ENCODE measurements at regions not wholly inside any gene's neighbourhood (a gene's known extent, or its start where the extent isn't known, plus 50 kb on each side); places are given as distances from the start of the nearest gene placed in this dataset.

DNA sequence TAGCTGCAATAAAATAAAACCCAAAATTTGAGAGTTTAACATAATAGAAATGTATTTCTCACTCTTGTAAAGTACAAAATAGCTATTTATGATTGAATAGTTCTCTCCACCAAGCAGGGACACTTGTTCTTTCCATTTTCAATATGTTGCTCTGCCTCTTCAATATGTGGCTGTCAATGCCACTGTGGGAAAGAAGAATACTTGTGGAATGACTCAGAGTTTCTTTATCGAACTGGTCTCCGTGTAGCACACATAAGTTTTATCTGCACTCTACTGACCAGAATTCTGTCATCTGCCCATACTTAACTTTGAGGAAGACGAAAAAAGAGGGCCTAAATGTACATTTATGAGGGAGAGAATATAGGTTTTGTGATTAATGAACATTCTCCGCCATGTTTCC is 256.9 kb downstream of the ATXN7L3B start:
- no peak for TF ChIP-seq SIN3A (IDR thresholded peaks at IDR 0.05; ENCODE audit: borderline replicate concordance, insufficient read depth, low read depth, low read length)
- TF ChIP-seq, protein P1, sequence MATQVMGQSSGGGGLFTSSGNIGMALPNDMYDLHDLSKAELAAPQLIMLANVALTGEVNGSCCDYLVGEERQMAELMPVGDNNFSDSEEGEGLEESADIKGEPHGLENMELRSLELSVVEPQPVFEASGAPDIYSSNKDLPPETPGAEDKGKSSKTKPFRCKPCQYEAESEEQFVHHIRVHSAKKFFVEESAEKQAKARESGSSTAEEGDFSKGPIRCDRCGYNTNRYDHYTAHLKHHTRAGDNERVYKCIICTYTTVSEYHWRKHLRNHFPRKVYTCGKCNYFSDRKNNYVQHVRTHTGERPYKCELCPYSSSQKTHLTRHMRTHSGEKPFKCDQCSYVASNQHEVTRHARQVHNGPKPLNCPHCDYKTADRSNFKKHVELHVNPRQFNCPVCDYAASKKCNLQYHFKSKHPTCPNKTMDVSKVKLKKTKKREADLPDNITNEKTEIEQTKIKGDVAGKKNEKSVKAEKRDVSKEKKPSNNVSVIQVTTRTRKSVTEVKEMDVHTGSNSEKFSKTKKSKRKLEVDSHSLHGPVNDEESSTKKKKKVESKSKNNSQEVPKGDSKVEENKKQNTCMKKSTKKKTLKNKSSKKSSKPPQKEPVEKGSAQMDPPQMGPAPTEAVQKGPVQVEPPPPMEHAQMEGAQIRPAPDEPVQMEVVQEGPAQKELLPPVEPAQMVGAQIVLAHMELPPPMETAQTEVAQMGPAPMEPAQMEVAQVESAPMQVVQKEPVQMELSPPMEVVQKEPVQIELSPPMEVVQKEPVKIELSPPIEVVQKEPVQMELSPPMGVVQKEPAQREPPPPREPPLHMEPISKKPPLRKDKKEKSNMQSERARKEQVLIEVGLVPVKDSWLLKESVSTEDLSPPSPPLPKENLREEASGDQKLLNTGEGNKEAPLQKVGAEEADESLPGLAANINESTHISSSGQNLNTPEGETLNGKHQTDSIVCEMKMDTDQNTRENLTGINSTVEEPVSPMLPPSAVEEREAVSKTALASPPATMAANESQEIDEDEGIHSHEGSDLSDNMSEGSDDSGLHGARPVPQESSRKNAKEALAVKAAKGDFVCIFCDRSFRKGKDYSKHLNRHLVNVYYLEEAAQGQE (IDR thresholded peaks at IDR 0.05; ENCODE audit: insufficient read depth in 1 of 2, low read depth in 2 of 2, low read length in 1 of 2): no peak
- TF ChIP-seq POLR2AphosphoS5 (IDR thresholded peaks at IDR 0.05; ENCODE audit: low read depth, low read length): no peak
- no peak for TF ChIP-seq TCF7L2 (IDR thresholded peaks at IDR 0.05; ENCODE audit: low read depth, low read length)
- TF ChIP-seq, protein P2, sequence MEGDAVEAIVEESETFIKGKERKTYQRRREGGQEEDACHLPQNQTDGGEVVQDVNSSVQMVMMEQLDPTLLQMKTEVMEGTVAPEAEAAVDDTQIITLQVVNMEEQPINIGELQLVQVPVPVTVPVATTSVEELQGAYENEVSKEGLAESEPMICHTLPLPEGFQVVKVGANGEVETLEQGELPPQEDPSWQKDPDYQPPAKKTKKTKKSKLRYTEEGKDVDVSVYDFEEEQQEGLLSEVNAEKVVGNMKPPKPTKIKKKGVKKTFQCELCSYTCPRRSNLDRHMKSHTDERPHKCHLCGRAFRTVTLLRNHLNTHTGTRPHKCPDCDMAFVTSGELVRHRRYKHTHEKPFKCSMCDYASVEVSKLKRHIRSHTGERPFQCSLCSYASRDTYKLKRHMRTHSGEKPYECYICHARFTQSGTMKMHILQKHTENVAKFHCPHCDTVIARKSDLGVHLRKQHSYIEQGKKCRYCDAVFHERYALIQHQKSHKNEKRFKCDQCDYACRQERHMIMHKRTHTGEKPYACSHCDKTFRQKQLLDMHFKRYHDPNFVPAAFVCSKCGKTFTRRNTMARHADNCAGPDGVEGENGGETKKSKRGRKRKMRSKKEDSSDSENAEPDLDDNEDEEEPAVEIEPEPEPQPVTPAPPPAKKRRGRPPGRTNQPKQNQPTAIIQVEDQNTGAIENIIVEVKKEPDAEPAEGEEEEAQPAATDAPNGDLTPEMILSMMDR (IDR thresholded peaks at IDR 0.05): no peak
- ChIA-PET POLR2A (no interaction called here), CTCF (no interaction called here)
- intact Hi-C loops (cut with micrococcal nuclease; ENCODE audit: unreplicated experiment) (no loop called here), in situ Hi-C loops (cut with HindIII; ENCODE audit: low pct_unique_long_range_greater_than_20kb, low sequenced_read_pairs) (no loop called here)
- H3K4me1 ChIP-seq (ENCODE audit: control insufficient read depth, insufficient read depth, low read length): no peaks in the 10 kb centered on the region
- ATAC-seq (no peak), DNase-seq (ENCODE audit: low read depth, low spot score) (no peak)
- H3K27ac ChIP-seq (ENCODE audit: low read length): no peak overlapping the region
- H3K27me3 ChIP-seq (ENCODE audit: control insufficient read depth, insufficient read depth, low read length): no peaks in the 10 kb centered on the region
- H3K9me3 ChIP-seq (ENCODE audit: control insufficient read depth, insufficient read depth, low read depth, low read length): no peaks in the 10 kb centered on the region
- H3K36me3 ChIP-seq (ENCODE audit: control insufficient read depth, insufficient read depth, low read length): no peaks in the 10 kb centered on the region
- no peak overlapping the region for H3K4me3 ChIP-seq (ENCODE audit: low read depth in 2 of 2, low read length in 2 of 2)
- no TSS peak for BruUV-seq (replicated peaks)

DNA sequence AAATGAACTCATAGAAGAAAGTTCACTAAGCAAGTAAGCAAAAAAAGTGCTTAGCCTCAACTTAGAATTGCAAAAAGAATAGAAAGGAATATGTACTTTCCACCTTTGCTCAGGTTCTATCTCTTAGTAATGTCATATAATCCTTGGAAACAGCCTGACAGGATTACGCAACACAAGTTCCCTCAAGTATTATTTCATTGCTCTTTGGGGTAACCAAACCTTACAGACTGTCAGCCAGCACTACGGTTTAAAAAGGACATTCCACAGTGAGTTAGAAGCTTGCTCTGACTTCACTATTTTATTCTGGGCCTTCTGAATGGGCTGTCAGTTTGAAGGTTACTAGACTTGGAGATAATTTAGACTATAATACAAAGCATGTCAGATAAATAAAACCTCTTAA is 264.0 kb downstream of the ATXN7L3B start:
- in situ Hi-C loops (cut with HindIII; ENCODE audit: low pct_unique_long_range_greater_than_20kb, low sequenced_read_pairs) (no loop called here), intact Hi-C loops (cut with micrococcal nuclease; ENCODE audit: unreplicated experiment) (no loop called here)
- TF ChIP-seq, protein P1 (IDR thresholded peaks at IDR 0.05; ENCODE audit: insufficient read depth in 1 of 2, low read depth in 2 of 2, low read length in 1 of 2): no peak
- no peak for TF ChIP-seq POLR2AphosphoS5 (IDR thresholded peaks at IDR 0.05; ENCODE audit: low read depth, low read length)
- TF ChIP-seq TCF7L2 (IDR thresholded peaks at IDR 0.05; ENCODE audit: low read depth, low read length): no peak
- TF ChIP-seq, protein P2 (IDR thresholded peaks at IDR 0.05): no peak
- TF ChIP-seq SIN3A (IDR thresholded peaks at IDR 0.05; ENCODE audit: borderline replicate concordance, insufficient read depth, low read depth, low read length): no peak
- Histone ChIP-seq H3K4me1 (ENCODE audit: control insufficient read depth, insufficient read depth, low read length) (no peaks in the 10 kb centered on the region), H3K27me3 (ENCODE audit: control insufficient read depth, insufficient read depth, low read length) (no peaks in the 10 kb centered on the region), H3K36me3 (ENCODE audit: control insufficient read depth, insufficient read depth, low read length) (no peaks in the 10 kb centered on the region), H3K4me3 (ENCODE audit: low read depth in 2 of 2, low read length in 2 of 2) (no peak overlapping the region), H3K9me3 (ENCODE audit: control insufficient read depth, insufficient read depth, low read depth, low read length) (no peaks in the 10 kb centered on the region), H3K27ac (ENCODE audit: low read length) (no peak overlapping the region)
- ChIA-PET POLR2A (no interaction called here), CTCF (no interaction called here)
- ATAC-seq (no peak), DNase-seq (ENCODE audit: low read depth, low spot score) (no peak)
- no TSS peak for BruUV-seq (replicated peaks)
